ENCODE measurements at regions not wholly inside any gene's neighbourhood (a gene's known extent, or its start where the extent isn't known, plus 50 kb on each side); places are given as distances from the start of the nearest gene placed in this dataset.

- no peak overlapping the region for H3K4me2 ChIP-seq (ENCODE audit: low read length)
Observed at GRCh38 chr7:47689558-47689957, 107.6 kb upstream of the TNS3 start.

GRCh38 chr7:47688311-47689100 is 106.6 kb upstream of the TNS3 start:
- Histone ChIP-seq H3K9ac (ENCODE audit: low read depth, low read length) (no peak overlapping the region), H3K36me3 (ENCODE audit: insufficient read depth, low read length) (no peaks in the 10 kb centered on the region), H3K4me1 (ENCODE audit: control insufficient read depth, insufficient read depth, low read length) (peaks cover 27% of the 10 kb centered on the region), H3K27me3 (ENCODE audit: control insufficient read depth, insufficient read depth, low read length) (no peaks in the 10 kb centered on the region), H3K4me2 (ENCODE audit: low read length) (no peak overlapping the region), H3K4me3 (ENCODE audit: low read length) (no peak overlapping the region), H3K9me3 (replicated peaks; ENCODE audit: low read length) (no peaks in the 10 kb centered on the region)

More at GRCh38 chr7:47689558-47689957, 107.6 kb upstream of the TNS3 start:
- no peaks in the 10 kb centered on the region for H3K27me3 ChIP-seq (ENCODE audit: control insufficient read depth, insufficient read depth, low read length)
- no peaks in the 10 kb centered on the region for H3K9me3 ChIP-seq (replicated peaks; ENCODE audit: low read length)
- H3K4me3 ChIP-seq (ENCODE audit: low read length) = no peak overlapping the region
- H3K36me3 ChIP-seq (ENCODE audit: insufficient read depth, low read length) = no peaks in the 10 kb centered on the region
- H3K4me1 ChIP-seq (ENCODE audit: control insufficient read depth, insufficient read depth, low read length) = peaks cover 27% of the 10 kb centered on the region
- no peak overlapping the region for H3K9ac ChIP-seq (ENCODE audit: low read depth, low read length)

DNA sequence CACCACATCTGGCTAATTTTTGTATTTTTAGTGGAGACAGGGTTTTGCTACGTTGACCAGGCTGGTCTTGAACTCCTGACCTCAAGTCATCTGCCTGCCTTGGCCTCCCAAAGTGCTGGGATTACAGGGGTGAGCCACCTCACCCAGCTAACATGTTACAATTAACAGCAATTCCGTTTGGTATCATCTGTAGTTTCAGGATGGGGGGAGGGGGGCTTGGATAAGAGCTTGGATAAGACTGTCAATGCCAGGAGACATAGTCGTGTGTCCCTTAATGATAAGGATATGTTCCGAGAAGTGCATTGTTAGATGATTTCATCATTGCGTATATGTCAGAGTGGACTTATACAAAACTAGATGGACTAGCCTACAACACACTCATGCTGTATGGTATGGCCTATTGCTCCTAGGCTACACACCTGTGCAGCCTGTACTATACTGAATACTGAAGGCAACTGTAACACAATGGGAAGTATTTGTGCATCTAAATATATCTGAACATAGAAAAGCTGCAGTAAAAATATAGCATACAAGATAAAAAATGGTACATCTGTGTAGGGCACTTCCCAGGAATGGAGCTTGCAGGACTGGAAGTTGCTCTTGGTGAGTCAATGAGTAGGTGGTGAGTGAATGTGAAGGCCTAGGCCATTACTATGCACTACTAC is 103.9 kb upstream of the TNS3 start:
- H3K4me1 ChIP-seq (ENCODE audit: control insufficient read depth, insufficient read depth, low read length) = peaks cover 4% of the 10 kb centered on the region
- no peak overlapping the region for H3K4me3 ChIP-seq (ENCODE audit: low read length)
- no peaks in the 10 kb centered on the region for H3K36me3 ChIP-seq (ENCODE audit: insufficient read depth, low read length)
- H3K9me3 ChIP-seq (replicated peaks; ENCODE audit: low read length) = no peaks in the 10 kb centered on the region
- H3K27me3 ChIP-seq (ENCODE audit: control insufficient read depth, insufficient read depth, low read length) = no peaks in the 10 kb centered on the region
- H3K9ac ChIP-seq (ENCODE audit: low read depth, low read length) = no peak overlapping the region
- H3K4me2 ChIP-seq (ENCODE audit: low read length) = no peak overlapping the region

GRCh38 chr7:47685151-47685550 is 103.2 kb upstream of the TNS3 start:
- no peak overlapping the region for H3K9ac ChIP-seq (ENCODE audit: low read depth, low read length)
- H3K36me3 ChIP-seq (ENCODE audit: insufficient read depth, low read length) = no peaks in the 10 kb centered on the region
- H3K4me2 ChIP-seq (ENCODE audit: low read length) = no peak overlapping the region
- H3K4me1 ChIP-seq (ENCODE audit: control insufficient read depth, insufficient read depth, low read length) = peaks cover 3% of the 10 kb centered on the region
- H3K4me3 ChIP-seq (ENCODE audit: low read length) = no peak overlapping the region
- no peaks in the 10 kb centered on the region for H3K27me3 ChIP-seq (ENCODE audit: control insufficient read depth, insufficient read depth, low read length)
- no peaks in the 10 kb centered on the region for H3K9me3 ChIP-seq (replicated peaks; ENCODE audit: low read length)

- H3K4me1 ChIP-seq (ENCODE audit: control insufficient read depth, insufficient read depth, low read length) = peaks cover 3% of the 10 kb centered on the region
- no peak overlapping the region for H3K4me3 ChIP-seq (ENCODE audit: low read length)
Observed at GRCh38 chr7:47684728-47685127, 102.8 kb upstream of the TNS3 start.

GRCh38 chr7:47683485-47683898 is 101.6 kb upstream of the TNS3 start:
- Histone ChIP-seq H3K4me2 (ENCODE audit: low read length) (no peak overlapping the region), H3K4me1 (ENCODE audit: control insufficient read depth, insufficient read depth, low read length) (peaks cover 3% of the 10 kb centered on the region), H3K9me3 (replicated peaks; ENCODE audit: low read length) (no peaks in the 10 kb centered on the region), H3K27me3 (ENCODE audit: control insufficient read depth, insufficient read depth, low read length) (no peaks in the 10 kb centered on the region), H3K4me3 (ENCODE audit: low read length) (no peak overlapping the region), H3K9ac (ENCODE audit: low read depth, low read length) (no peak overlapping the region), H3K36me3 (ENCODE audit: insufficient read depth, low read length) (no peaks in the 10 kb centered on the region)

More at GRCh38 chr7:47684728-47685127, 102.8 kb upstream of the TNS3 start:
- Histone ChIP-seq H3K9me3 (replicated peaks; ENCODE audit: low read length) (no peaks in the 10 kb centered on the region), H3K9ac (ENCODE audit: low read depth, low read length) (no peak overlapping the region), H3K4me2 (ENCODE audit: low read length) (no peak overlapping the region), H3K27me3 (ENCODE audit: control insufficient read depth, insufficient read depth, low read length) (no peaks in the 10 kb centered on the region), H3K36me3 (ENCODE audit: insufficient read depth, low read length) (no peaks in the 10 kb centered on the region)

GRCh38 chr7:47682874-47683273 is 101.0 kb upstream of the TNS3 start:
- H3K4me2 ChIP-seq (ENCODE audit: low read length) = no peak overlapping the region
- no peaks in the 10 kb centered on the region for H3K27me3 ChIP-seq (ENCODE audit: control insufficient read depth, insufficient read depth, low read length)

GRCh38 chr7:47681249-47681810 is 99.4 kb upstream of the TNS3 start:
- H3K9me3 ChIP-seq (replicated peaks; ENCODE audit: low read length) = no peaks in the 10 kb centered on the region
- no peak overlapping the region for H3K4me2 ChIP-seq (ENCODE audit: low read length)
- H3K36me3 ChIP-seq (ENCODE audit: insufficient read depth, low read length) = no peaks in the 10 kb centered on the region
- H3K27me3 ChIP-seq (ENCODE audit: control insufficient read depth, insufficient read depth, low read length) = no peaks in the 10 kb centered on the region
- H3K9ac ChIP-seq (ENCODE audit: low read depth, low read length) = no peak overlapping the region
- H3K4me3 ChIP-seq (ENCODE audit: low read length) = no peak overlapping the region
- peaks cover 3% of the 10 kb centered on the region for H3K4me1 ChIP-seq (ENCODE audit: control insufficient read depth, insufficient read depth, low read length)

More at GRCh38 chr7:47682874-47683273, 101.0 kb upstream of the TNS3 start:
- H3K36me3 ChIP-seq (ENCODE audit: insufficient read depth, low read length) = no peaks in the 10 kb centered on the region
- H3K4me3 ChIP-seq (ENCODE audit: low read length) = no peak overlapping the region
- no peaks in the 10 kb centered on the region for H3K9me3 ChIP-seq (replicated peaks; ENCODE audit: low read length)
- peaks cover 3% of the 10 kb centered on the region for H3K4me1 ChIP-seq (ENCODE audit: control insufficient read depth, insufficient read depth, low read length)
- H3K9ac ChIP-seq (ENCODE audit: low read depth, low read length) = no peak overlapping the region

- H3K9me3 ChIP-seq (replicated peaks; ENCODE audit: low read length) = no peaks in the 10 kb centered on the region
- no peaks in the 10 kb centered on the region for H3K27me3 ChIP-seq (ENCODE audit: control insufficient read depth, insufficient read depth, low read length)
- H3K36me3 ChIP-seq (ENCODE audit: insufficient read depth, low read length) = no peaks in the 10 kb centered on the region
- no peak overlapping the region for H3K9ac ChIP-seq (ENCODE audit: low read depth, low read length)
- no peak overlapping the region for H3K4me2 ChIP-seq (ENCODE audit: low read length)
- no peak overlapping the region for H3K4me3 ChIP-seq (ENCODE audit: low read length)
- no peaks in the 10 kb centered on the region for H3K4me1 ChIP-seq (ENCODE audit: control insufficient read depth, insufficient read depth, low read length)
Observed at GRCh38 chr7:47678641-47679380, 96.9 kb upstream of the TNS3 start.

DNA sequence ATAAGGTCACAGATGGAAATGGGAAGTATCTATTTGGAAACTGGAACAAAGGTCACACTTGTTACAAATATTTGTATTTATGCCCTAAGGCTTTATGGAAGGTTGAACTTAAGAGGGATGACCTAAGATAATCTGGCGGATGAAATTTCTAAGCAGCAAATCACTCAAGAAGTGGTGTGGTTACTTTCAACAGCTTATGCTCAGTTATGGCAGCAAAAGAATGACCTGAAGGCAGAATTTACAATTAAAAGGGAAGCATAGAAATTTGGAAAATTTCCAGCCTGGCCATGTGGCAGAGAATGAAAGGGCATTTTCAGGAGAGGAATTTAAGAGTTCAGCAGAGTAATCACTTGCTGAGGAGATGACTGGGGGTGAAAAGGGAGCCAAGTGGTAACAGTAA is 95.8 kb upstream of the TNS3 start:
- Histone ChIP-seq H3K4me3 (ENCODE audit: low read length) (no peak overlapping the region), H3K27me3 (ENCODE audit: control insufficient read depth, insufficient read depth, low read length) (no peaks in the 10 kb centered on the region), H3K4me2 (ENCODE audit: low read length) (no peak overlapping the region), H3K9me3 (replicated peaks; ENCODE audit: low read length) (no peaks in the 10 kb centered on the region), H3K36me3 (ENCODE audit: insufficient read depth, low read length) (no peaks in the 10 kb centered on the region), H3K9ac (ENCODE audit: low read depth, low read length) (no peak overlapping the region), H3K4me1 (ENCODE audit: control insufficient read depth, insufficient read depth, low read length) (no peaks in the 10 kb centered on the region)

DNA sequence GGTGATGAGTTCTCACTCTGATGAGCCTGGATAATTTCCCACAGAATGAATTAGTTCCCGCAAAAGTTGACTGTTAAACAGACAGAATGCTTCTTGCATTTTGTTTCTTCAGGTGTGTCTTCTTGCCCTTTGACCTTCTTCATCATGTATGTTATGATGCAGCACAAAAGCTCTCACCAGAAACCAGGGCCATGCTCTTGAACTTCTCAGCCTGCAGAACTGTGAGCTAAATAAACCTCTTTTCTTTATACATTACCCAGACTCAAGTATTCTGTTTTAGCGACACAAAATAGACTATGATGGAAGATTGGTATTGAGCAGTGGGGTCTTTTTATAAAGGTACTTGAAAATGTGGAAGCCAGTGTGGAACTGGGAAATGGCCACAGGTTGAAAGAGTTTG is 95.2 kb upstream of the TNS3 start:
- Histone ChIP-seq H3K4me3 (ENCODE audit: low read length) (no peak overlapping the region), H3K9me3 (replicated peaks; ENCODE audit: low read length) (no peaks in the 10 kb centered on the region), H3K4me2 (ENCODE audit: low read length) (no peak overlapping the region), H3K36me3 (ENCODE audit: insufficient read depth, low read length) (no peaks in the 10 kb centered on the region), H3K4me1 (ENCODE audit: control insufficient read depth, insufficient read depth, low read length) (no peaks in the 10 kb centered on the region), H3K27me3 (ENCODE audit: control insufficient read depth, insufficient read depth, low read length) (no peaks in the 10 kb centered on the region), H3K9ac (ENCODE audit: low read depth, low read length) (no peak overlapping the region)
